PFSK-1 (cell line): ENCODE measurements at regions not wholly inside any gene's neighbourhood (a gene's known extent, or its start where the extent isn't known, plus 50 kb on each side); places are given as distances from the start of the nearest gene placed in this dataset.

ENCODE experiments used
- FOXP2 ChIP-seq: optimal IDR thresholded peaks from 2 replicates; pipeline ENCODE3; 2011; ENCODE audit warnings: borderline replicate concordance, control low read depth, inconsistent platforms; ENCODE audit not compliant: insufficient read depth; ENCODE audit errors: extremely low read length, extremely low read depth
- POLR2AphosphoS5 ChIP-seq: IDR thresholded peaks from 2 replicates; pipeline ENCODE4 v1.6.1; 2012; ENCODE audit warnings: low read depth, mild to moderate bottlenecking, control low read depth, low read length, moderate library complexity
- REST ChIP-seq, 2 experiments: IDR thresholded peaks; 2 replicates each; pipeline versions ENCODE4 v1.6.1 to v1.8.0; 2011 to 2012; ENCODE audit warnings: low read depth in 2 of 2, low read length in 2 of 2, control low read depth in 1 of 2, inconsistent platforms in 1 of 2, mild to moderate bottlenecking in 1 of 2, moderate library complexity in 1 of 2; ENCODE audit not compliant: insufficient read depth in 1 of 2
- SIN3A ChIP-seq: IDR thresholded peaks from 2 replicates; pipeline ENCODE4 v1.6.1; 2012; ENCODE audit warnings: mild to moderate bottlenecking, low read length, moderate library complexity, borderline replicate concordance; ENCODE audit not compliant: insufficient read depth
- TAF1 ChIP-seq: IDR thresholded peaks from 2 replicates; pipeline ENCODE4 v1.6.1; 2012; ENCODE audit warnings: low read length, control low read depth, borderline replicate concordance; ENCODE audit not compliant: insufficient read depth

- no peak for TF ChIP-seq TAF1
- no peak for TF ChIP-seq SIN3A
These were observed 90.2 kb upstream of the NCK2 start for GRCh38 chr2:105654474-105655004.

- TF ChIP-seq TAF1 (no peak), POLR2AphosphoS5 (no peak), SIN3A (no peak), REST (IDR thresholded peaks at IDR 0.05; ENCODE audit: insufficient read depth in 1 of 2, low read depth in 2 of 2, low read length in 2 of 2) (no peak), FOXP2 (no peak)
These were observed 91.4 kb upstream of the NCK2 start for GRCh38 chr2:105653302-105653701.

- TF ChIP-seq SIN3A (no peak), POLR2AphosphoS5 (no peak), REST (IDR thresholded peaks at IDR 0.05; ENCODE audit: insufficient read depth in 1 of 2, low read depth in 2 of 2, low read length in 2 of 2) (no peak), TAF1 (no peak), FOXP2 (no peak)
These were observed 92.5 kb upstream of the NCK2 start for GRCh38 chr2:105652014-105652796.

GRCh38 chr2:105649534-105649933 lies 95.2 kb upstream of the NCK2 start:
- TF ChIP-seq REST (IDR thresholded peaks at IDR 0.05; ENCODE audit: insufficient read depth in 1 of 2, low read depth in 2 of 2, low read length in 2 of 2), result no peak
- TF ChIP-seq POLR2AphosphoS5, result no peak
- no peak for TF ChIP-seq TAF1
- TF ChIP-seq FOXP2, result no peak
- no peak for TF ChIP-seq SIN3A

GRCh38 chr2:105647731-105648130 lies 97.0 kb upstream of the NCK2 start:
- TF ChIP-seq POLR2AphosphoS5, result no peak
- TF ChIP-seq FOXP2, result no peak
- no peak for TF ChIP-seq TAF1
- TF ChIP-seq SIN3A, result no peak
- no peak for TF ChIP-seq REST (IDR thresholded peaks at IDR 0.05; ENCODE audit: insufficient read depth in 1 of 2, low read depth in 2 of 2, low read length in 2 of 2)
